Fibroblast of villous mesenchyme (primary cell): ENCODE measurements at regions not wholly inside any gene's neighbourhood (a gene's known extent, or its start where the extent isn't known, plus 50 kb on each side); places are given as distances from the start of the nearest gene placed in this dataset.

Experiments
- DNase-seq: peaks from one replicate; pipeline ENCODE4 v3.0.0-alpha.2; 2010; ENCODE audit warnings: low read depth
- H3K4me3 ChIP-seq: 2 replicates; pipeline ENCODE4 v1.5.1; 2011; ENCODE audit warnings: low read depth, mild to moderate bottlenecking, low read length
- TF ChIP-seq, protein P1 (sequence below): IDR thresholded peaks from 2 replicates; pipeline ENCODE4 v1.5.1; 2012; ENCODE audit warnings: low read depth, mild to moderate bottlenecking, low read length; ENCODE audit not compliant: insufficient read depth

DNA sequence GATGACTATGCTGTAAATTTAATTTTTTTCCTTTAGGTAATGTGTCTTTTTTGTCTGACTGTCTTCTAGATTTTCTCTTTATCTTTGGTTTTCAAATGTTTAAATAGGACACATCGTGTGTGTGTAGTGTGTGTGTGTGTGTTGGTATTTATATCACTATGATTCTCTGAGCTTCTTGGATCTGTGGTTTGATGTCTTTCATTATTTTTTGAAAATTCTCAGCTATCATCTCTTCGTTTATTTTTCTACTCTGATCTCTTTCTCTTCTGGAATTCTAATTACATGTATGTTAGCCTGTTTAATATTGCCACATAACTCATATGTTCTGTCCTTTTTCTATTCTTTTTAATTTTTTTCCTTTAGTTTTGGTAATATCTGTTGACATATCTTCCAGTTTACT is 73.5 kb upstream of the OR10AD1 start:
- H3K4me3 ChIP-seq: no peak overlapping the region
- TF ChIP-seq, protein P1, sequence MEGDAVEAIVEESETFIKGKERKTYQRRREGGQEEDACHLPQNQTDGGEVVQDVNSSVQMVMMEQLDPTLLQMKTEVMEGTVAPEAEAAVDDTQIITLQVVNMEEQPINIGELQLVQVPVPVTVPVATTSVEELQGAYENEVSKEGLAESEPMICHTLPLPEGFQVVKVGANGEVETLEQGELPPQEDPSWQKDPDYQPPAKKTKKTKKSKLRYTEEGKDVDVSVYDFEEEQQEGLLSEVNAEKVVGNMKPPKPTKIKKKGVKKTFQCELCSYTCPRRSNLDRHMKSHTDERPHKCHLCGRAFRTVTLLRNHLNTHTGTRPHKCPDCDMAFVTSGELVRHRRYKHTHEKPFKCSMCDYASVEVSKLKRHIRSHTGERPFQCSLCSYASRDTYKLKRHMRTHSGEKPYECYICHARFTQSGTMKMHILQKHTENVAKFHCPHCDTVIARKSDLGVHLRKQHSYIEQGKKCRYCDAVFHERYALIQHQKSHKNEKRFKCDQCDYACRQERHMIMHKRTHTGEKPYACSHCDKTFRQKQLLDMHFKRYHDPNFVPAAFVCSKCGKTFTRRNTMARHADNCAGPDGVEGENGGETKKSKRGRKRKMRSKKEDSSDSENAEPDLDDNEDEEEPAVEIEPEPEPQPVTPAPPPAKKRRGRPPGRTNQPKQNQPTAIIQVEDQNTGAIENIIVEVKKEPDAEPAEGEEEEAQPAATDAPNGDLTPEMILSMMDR: no peak
- no peak for DNase-seq

DNA sequence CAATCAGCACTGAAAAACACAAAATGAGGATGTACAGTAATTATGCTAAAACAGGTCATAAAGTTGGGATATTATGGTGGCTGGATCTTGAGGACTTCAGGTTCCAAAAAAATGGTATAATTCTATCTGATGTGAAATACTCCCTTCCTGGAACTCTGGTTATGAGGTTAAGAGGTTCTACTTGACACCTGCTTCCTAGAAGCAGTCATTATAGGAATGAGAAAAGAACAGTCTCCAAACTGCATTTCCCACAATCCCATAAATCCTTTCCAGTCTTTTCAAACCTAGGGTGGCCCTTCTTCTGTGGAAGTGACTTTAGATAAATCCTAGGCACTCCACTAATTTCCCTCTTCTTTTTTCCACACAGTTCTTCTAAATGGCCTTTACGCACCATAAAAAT is 63.7 kb upstream of the OR10AD1 start:
- TF ChIP-seq, protein P1: no peak
- no peak overlapping the region for H3K4me3 ChIP-seq
- DNase-seq: no peak

DNA sequence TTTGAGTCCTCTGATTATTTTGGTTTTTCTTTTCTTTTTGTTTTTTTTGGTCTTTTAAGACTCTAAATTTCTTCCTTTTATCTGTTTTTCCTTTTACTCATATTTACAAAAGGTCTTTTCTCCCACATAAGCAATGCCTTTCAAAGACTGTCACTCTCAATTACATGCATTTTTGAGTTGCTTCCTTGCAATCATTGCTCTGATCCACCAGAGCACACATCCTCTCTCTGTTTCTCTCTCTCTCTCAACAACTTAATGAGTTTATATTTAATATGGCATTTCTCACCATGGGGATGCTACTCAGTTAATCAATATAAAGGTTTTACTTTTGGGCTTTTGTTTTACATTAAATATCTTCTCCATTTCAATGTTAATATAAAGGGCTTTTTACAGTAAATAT is 62.7 kb upstream of the OR10AD1 start:
- DNase-seq: no peak
- TF ChIP-seq, protein P1: no peak
- H3K4me3 ChIP-seq: no peak overlapping the region

DNA sequence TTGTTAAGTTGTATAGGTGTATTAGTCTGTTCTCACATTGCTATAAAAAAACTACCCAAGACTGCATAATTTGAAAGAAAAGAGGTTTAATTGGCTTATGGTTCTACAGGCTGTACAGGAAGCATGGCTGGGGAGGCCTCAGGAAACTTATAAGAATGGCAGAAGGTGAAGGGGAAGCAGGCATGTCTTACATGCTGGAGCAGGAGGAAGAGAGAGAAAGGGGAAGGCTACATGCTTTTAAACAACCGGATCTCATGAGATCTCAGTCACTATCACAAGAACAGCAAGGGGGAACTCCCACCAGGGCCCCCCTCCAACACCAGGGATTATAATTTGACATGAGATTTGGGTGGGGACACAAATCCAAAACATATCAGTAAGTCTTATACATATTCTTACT is 60.5 kb upstream of the OR10AD1 start:
- DNase-seq: no peak
- no peak overlapping the region for H3K4me3 ChIP-seq
- TF ChIP-seq, protein P1: no peak

DNA sequence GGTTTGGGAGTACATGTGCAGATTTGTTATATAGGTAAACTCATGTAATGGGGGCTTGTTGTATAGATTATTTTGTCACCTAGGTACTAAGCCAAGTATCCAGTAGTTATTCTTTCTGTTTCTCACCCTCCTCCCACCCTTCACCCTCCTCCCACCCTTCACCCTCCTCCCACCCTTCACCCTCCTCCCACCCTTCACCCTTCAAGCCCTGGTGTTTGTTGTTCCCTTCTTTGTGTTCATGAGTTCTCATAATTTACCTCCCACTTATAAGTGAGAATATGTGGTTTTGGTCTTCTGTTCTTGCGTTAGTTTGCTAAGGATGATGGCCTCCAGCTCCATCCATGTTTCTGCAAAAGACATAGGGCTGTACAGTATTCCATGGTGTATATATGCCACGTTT is 58.7 kb upstream of the OR10AD1 start:
- H3K4me3 ChIP-seq: no peak overlapping the region
- TF ChIP-seq, protein P1: no peak
- no peak for DNase-seq
